C4-2B (cell line): ENCODE measurements at regions not wholly inside any gene's neighbourhood (a gene's known extent, or its start where the extent isn't known, plus 50 kb on each side); places are given as distances from the start of the nearest gene placed in this dataset.

Experiments used
- H3K27ac ChIP-seq: fragments of 450-650 bp; 2 replicates; pipeline ENCODE4 v1.5.1; 2017
- ZFX ChIP-seq: fragments of 450-650 bp; IDR thresholded peaks from 2 replicates; pipeline ENCODE4 v1.6.1; 2017
- TF ChIP-seq, protein P1 (sequence below): fragments of 450-650 bp; conservative IDR thresholded peaks from 2 replicates; pipeline ENCODE4 v1.5.1; 2017; ENCODE audit warnings: mild to moderate bottlenecking

DNA sequence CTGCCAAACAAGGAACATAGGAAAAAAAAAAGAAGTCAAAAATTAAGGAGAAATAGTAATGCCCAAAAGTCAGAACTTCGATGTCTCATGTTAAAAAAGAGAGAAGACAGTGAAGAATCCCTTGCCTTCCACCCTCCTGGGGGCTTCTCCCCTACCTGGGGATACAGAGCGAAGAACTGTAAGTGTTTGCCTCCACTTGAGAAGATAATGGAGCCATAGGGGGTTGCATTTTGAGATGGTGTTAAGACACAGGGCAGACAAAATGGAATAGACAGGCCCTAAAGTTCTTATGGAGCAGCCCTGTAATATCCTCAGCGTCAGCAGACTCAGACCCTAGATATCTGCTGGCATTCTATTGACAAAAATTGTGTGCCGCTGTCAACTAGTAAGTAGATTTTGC, 222.2 kb upstream of the MAP3K7 start:
- no peak overlapping the region for H3K27ac ChIP-seq
- no peak for TF ChIP-seq ZFX
- TF ChIP-seq, protein P1, sequence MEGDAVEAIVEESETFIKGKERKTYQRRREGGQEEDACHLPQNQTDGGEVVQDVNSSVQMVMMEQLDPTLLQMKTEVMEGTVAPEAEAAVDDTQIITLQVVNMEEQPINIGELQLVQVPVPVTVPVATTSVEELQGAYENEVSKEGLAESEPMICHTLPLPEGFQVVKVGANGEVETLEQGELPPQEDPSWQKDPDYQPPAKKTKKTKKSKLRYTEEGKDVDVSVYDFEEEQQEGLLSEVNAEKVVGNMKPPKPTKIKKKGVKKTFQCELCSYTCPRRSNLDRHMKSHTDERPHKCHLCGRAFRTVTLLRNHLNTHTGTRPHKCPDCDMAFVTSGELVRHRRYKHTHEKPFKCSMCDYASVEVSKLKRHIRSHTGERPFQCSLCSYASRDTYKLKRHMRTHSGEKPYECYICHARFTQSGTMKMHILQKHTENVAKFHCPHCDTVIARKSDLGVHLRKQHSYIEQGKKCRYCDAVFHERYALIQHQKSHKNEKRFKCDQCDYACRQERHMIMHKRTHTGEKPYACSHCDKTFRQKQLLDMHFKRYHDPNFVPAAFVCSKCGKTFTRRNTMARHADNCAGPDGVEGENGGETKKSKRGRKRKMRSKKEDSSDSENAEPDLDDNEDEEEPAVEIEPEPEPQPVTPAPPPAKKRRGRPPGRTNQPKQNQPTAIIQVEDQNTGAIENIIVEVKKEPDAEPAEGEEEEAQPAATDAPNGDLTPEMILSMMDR = no peak

DNA sequence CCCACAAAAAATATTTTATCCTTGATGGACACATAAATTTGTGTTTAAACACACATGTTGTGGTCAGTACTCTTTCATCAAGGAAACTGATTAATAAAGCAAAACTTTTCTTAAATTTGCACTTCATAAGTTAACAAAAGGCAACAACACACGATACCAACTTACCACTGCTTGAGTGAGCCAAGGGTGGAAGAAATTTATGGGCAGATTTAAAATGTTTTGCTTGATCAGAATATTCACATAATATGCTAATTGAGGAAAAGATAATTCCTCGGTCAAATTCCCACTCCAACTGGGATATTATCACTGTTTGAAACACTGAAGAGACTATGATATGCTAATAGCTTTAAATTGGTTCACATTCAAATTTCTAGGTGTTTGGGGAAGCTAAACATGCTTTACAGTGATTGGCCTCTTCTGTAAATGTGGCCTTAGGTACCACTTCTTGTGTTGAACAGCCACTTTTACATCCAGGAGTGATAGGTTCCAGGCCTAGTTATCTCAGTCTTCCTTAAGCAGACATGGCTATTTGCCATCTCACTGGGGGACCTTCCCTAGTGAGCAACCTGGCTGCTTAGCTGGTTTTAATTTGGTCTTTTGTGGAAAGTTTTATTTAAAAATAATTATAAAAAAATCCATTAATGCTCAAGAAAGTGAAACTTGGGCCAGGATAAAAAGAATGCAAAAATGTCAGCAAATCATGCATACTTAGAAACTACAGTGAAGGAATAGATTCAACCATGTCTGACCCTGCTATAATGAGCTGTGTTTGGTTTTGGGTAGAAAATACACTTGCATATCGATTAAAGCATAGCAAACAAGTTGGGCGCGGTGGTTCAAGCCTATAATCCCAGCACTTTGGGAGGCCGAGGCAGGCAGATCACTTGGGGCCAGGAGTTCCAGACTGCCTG, 221.2 kb upstream of the MAP3K7 start:
- no peak for TF ChIP-seq ZFX
- TF ChIP-seq, protein P1 = no peak
- no peak overlapping the region for H3K27ac ChIP-seq

DNA sequence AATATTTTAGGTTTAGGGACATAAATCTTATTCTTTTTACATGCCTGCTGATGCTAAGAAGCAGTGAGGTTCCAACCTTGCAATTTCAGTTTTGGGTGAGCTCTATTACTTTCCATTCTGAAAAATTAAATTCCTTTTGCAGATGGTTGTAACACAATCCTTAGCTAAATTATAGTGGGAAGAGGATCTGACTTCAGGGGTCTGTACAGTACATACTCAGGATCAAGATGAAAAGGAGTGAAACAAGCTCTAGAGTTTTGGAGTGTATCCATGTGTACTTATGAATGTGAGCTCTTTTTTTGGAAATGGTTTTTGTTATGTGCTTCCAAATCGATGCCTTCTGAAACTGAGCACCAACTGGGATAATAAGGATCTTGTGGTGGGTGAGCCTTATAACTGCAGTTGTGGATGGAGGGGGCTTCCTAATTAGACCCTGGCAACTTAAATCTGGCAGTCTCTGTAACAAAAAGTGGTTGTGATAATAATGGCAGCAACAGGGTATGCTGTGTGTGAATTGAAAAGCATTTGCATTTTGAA, 218.8 kb upstream of the MAP3K7 start:
- TF ChIP-seq, protein P1 = no peak
- TF ChIP-seq ZFX = no peak
- no peak overlapping the region for H3K27ac ChIP-seq

DNA sequence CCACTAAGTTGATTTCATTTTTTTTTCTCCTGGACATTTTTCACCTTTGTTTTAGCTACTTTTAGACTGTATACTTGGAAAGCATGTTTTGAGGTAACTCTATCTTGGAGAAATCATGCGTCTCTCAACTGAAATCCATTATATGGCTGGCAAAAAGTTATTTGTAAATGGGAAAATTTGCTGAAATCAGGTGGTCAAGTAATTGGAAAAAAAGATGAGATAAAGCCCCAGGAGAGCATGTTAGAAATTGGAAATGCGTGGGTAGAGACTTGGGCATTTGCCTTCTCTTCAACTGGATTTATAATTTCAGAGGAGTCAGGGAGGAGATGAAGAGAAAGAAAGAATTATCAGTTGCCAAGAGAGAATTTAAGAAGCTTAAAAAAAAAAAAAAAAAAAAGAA, 217.1 kb upstream of the MAP3K7 start:
- TF ChIP-seq ZFX = no peak
- TF ChIP-seq, protein P1 = no peak
- no peak overlapping the region for H3K27ac ChIP-seq

DNA sequence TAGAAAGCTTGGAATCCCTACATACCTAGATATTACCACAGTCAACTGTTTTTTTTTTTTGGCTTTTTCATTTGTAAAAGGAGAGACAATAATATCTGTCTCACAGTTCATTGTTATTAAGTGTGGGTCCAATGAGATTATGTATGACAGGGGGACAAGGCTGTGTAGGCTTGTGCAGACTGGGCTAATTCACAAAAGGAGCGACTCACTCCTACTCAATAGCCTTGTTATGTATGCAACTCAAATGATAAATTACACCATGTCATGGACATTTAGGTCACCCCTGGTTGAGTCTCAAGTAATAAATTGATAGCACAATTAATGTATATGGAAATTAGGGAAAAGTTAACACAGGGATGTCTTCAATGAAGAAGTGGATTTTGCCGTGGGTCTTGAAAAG, 208.2 kb upstream of the MAP3K7 start:
- TF ChIP-seq, protein P1 = no peak
- no peak for TF ChIP-seq ZFX
- no peak overlapping the region for H3K27ac ChIP-seq

DNA sequence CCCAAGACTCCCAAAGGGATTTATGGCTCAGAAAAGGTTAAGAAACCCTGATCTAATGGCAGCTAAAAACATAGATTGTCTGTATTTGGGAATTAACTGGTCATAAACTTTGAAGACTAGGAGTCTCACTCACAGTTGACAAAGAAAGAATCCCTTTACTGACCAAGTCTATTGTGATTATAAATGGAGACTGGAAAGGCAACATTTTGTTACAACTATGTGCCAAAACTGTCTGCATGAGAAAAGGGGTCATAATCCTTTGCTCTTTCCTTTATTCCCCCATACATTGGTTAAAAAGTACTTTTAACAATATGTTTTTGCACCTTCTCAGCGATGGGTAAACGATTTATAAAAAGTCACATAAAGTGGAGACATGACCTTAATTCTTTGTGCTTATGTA, 206.9 kb upstream of the MAP3K7 start:
- H3K27ac ChIP-seq = no peak overlapping the region
- TF ChIP-seq, protein P1 = no peak
- TF ChIP-seq ZFX = no peak

DNA sequence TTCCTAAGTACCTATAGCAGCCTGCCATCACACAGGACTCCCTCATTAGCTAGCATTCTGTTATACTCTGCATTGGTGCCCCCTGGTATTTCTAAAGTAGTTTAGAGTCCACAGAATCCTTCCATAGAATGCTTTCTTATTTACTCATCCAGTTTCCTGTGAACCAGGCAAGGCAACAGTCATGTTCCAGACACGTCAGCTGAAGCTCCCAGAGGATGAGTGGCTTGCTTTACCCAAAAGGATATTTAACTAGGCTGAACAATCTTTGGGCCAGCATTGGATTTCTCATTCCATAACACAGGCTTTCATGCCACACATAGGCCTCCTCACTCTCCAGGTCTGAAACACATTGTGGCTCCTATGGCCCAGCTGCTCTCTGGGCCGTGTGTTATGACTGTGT, 203.8 kb upstream of the MAP3K7 start:
- no peak overlapping the region for H3K27ac ChIP-seq
- TF ChIP-seq, protein P1 = no peak
- TF ChIP-seq ZFX = no peak
